Left ventricle myocardium inferior (tissue), 1 donor: ENCODE measurements at regions not wholly inside any gene's neighbourhood (a gene's known extent, or its start where the extent isn't known, plus 50 kb on each side); places are given as distances from the start of the nearest gene placed in this dataset.

Experiments used
- DNase-seq: peaks from one replicate; pipeline ENCODE4 v3.0.0-alpha.2; 2020
- H3K27ac ChIP-seq: fragments of 200-600 bp; replicated peaks from 2 replicates; pipeline ENCODE4 v1.8.0; 2021
- H3K27me3 ChIP-seq: fragments of 200-600 bp; 2 replicates; pipeline ENCODE4 v1.8.0; 2021; ENCODE audit warnings: low read depth
- H3K36me3 ChIP-seq: fragments of 200-600 bp; 2 replicates; pipeline ENCODE4 v1.8.0; 2021
- H3K4me1 ChIP-seq: fragments of 200-600 bp; 2 replicates; pipeline ENCODE4 v1.8.0; 2021
- H3K4me3 ChIP-seq: fragments of 200-600 bp; 2 replicates; pipeline ENCODE4 v1.8.0; 2021; ENCODE audit warnings: mild to moderate bottlenecking, moderate library complexity
- H3K9me3 ChIP-seq: fragments of 200-600 bp; replicated peaks from 2 replicates; pipeline ENCODE4 v1.8.0; 2021
- intact Hi-C: fragments of 100-400 bp; cut with micrococcal nuclease; formaldehyde crosslinking; loops from one replicate; pipeline ENCODE4 v1.11.0; 2022
- TF ChIP-seq, protein P1 (sequence below): fragments of 200-600 bp; IDR thresholded peaks from 2 replicates; pipeline ENCODE4 v1.8.0; 2021; ENCODE audit warnings: antibody characterized with exemption, mild to moderate bottlenecking, borderline replicate concordance
- donor health status: DM: no; HTN: yes; CAD: no; lungs with severe emphysema.

DNA sequence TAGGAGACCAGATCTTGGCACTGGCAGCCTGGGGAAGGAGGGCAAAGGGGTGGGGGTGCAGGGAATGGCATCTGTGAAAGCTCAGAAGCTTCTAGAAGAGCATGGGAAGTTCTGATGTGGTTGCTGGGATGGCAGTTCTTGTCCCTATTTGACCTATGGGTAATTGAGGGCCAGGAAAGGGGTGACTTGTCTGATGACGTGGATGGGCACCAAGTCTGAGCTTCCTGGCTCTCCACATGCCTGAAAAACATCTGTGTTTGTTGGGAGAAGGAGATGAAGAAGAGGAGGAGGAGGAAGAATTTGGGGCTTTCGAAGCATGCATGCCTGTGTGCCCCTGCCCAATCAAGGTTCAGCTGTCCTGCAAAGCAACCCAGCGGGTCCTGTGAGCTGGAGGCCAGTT, 158.8 kb downstream of the SMAD6 start:
- H3K27ac ChIP-seq = no peak overlapping the region
- intact Hi-C loops = no loop called here

DNA sequence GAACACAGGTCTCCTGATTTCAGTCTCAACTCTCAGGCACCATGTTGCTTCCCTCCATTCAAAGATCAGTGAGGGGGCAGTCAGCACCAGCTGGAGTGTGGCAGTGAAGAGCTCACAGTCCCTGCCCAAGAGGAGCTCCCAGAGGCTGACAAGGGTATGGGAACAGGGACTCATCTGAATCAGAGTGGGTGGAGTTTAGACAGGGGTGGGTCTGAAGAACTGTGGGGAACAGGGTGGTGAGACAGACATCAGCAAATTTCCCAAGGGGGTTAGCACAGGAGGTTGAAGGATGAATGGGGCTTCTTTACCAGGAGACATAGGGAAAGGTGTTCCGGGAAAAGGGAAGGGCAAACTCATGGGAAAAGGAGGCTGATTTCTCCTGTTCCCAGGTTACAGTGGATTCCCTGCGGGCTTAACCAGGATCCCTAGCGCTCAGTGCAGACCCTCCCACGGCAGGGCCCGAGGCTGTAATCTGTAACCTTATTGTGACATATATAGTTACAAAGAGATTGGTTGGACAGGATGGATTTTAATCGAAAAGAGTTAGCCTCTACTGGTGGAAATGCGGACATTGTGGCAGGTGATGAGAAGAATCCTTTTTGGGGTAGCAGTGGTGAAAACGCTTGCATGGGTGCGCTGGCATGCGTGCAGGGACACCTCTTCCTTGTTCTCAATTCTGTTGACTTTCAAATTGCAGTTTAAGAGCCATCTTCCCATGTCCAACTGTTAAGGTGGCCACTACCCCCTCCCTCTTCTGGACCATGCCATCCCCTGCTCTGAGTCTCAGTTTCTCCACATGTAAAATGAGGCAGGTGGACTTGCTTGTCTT, 160.3 kb downstream of the SMAD6 start:
- Histone ChIP-seq H3K4me3 (no peak overlapping the region), H3K27ac (no peak overlapping the region), H3K4me1 (peaks cover 23% of the 10 kb centered on the region), H3K36me3 (no peaks in the 10 kb centered on the region), H3K9me3 (no peaks in the 10 kb centered on the region), H3K27me3 (no peaks in the 10 kb centered on the region)
- DNase-seq = no peak
- intact Hi-C loops = no loop called here
- TF ChIP-seq, protein P1, sequence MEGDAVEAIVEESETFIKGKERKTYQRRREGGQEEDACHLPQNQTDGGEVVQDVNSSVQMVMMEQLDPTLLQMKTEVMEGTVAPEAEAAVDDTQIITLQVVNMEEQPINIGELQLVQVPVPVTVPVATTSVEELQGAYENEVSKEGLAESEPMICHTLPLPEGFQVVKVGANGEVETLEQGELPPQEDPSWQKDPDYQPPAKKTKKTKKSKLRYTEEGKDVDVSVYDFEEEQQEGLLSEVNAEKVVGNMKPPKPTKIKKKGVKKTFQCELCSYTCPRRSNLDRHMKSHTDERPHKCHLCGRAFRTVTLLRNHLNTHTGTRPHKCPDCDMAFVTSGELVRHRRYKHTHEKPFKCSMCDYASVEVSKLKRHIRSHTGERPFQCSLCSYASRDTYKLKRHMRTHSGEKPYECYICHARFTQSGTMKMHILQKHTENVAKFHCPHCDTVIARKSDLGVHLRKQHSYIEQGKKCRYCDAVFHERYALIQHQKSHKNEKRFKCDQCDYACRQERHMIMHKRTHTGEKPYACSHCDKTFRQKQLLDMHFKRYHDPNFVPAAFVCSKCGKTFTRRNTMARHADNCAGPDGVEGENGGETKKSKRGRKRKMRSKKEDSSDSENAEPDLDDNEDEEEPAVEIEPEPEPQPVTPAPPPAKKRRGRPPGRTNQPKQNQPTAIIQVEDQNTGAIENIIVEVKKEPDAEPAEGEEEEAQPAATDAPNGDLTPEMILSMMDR = no peak

More for the DNA sequence above, 158.8 kb downstream of the SMAD6 start:
- TF ChIP-seq, protein P1 = no peak
- no peak for DNase-seq
- Histone ChIP-seq H3K27me3 (no peaks in the 10 kb centered on the region), H3K4me1 (peaks cover 14% of the 10 kb centered on the region), H3K9me3 (no peaks in the 10 kb centered on the region), H3K4me3 (no peak overlapping the region), H3K36me3 (no peaks in the 10 kb centered on the region)

DNA sequence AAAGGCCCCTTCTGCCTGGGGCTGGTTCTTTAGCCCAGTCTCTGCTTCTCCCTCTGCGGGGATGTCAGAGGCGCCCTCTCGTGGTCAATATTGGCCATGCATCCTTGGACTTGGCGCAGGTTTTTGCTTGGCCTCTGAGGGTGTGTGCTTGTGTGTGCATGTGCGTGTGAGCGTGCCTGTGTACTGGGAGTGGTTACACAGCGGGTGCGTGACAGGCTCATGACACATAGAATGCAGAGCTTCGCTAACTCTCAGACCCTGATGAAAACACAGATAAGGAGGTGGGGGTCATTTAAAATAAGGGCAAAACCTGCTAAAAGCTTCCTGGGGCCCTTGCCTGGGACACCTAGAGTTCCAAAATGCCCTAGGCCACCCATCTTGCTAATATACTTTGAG, 160.9 kb downstream of the SMAD6 start:
- TF ChIP-seq, protein P1 = peak; percentile 96
- Histone ChIP-seq H3K27ac (no peak overlapping the region), H3K27me3 (no peaks in the 10 kb centered on the region), H3K9me3 (no peaks in the 10 kb centered on the region), H3K4me1 (peaks cover 23% of the 10 kb centered on the region), H3K36me3 (no peaks in the 10 kb centered on the region), H3K4me3 (no peak overlapping the region)
- intact Hi-C loops = no loop called here
- peak; percentile 79 for DNase-seq

DNA sequence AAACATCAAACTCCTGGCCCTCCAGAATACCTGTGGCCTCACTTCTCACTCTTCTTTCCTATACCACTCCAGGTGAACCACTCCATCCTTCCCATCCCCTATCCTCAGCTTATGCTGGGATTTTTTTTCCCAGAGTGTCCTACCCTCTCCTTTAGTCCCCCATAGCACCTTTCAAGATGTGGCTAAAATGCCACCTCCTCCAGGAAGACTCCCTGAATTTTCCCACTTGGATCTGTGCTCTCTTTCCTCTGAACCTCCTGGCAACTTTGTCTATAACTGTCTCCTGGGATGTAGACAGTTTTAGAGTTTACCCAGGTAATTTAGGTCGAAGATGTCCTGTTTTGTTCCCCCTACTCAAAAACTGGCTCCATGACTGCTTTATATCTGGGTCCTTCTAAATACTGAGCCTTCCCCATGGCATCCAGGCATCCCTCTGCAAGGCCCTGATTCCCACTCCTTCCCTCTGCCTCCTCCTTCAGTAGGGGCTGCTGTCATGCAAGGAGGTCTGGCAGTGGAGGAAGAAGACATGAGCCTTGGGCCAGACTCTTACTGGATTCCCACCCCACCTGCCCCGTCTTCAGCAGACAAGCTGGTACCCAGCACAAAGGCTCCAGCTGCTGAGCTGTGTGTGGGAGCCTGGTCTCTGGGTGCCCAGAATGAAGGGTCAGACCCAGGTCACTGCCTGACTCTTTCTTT, 161.5 kb downstream of the SMAD6 start:
- Histone ChIP-seq H3K27ac (no peak overlapping the region), H3K4me1 (peaks cover 25% of the 10 kb centered on the region), H3K36me3 (no peaks in the 10 kb centered on the region), H3K27me3 (no peaks in the 10 kb centered on the region), H3K9me3 (no peaks in the 10 kb centered on the region), H3K4me3 (no peak overlapping the region)
- TF ChIP-seq, protein P1 = no peak
- DNase-seq = no peak
- intact Hi-C loops = no loop called here

DNA sequence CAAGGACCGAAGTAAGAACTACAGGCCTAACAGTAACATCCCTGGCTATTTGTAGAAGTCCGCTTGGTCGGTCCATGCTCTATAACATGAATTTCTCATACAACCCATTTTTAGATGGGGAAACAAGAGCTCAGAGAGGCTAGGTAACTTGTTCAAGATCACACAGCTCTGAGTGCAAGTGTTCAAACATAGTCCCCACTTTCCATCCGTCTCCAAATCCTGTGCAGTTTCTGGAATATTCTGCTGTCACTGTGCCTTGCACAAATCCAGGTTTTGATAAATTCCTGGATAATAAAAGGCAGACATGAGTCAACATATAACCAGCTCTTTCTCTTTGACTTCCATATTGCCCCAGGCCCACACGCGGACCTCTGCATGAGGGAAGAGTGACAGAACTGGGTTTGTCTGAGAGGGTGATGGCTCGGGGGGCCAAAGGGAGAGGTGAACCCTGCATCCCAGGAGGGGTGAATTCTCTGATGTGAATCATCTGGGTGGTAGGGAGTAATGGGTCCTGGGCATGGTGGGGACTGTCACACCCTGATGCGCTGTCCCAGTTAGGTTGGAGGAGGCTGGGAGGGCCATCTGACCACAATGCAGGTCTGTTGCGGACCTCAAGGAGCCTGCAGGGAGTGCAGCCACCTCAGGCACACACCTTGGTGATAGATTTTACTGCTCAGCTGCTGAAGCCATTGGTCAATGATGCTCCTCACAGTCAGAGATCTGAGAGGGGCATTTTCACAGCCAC, 162.2 kb downstream of the SMAD6 start:
- Histone ChIP-seq H3K9me3 (no peaks in the 10 kb centered on the region), H3K27me3 (no peaks in the 10 kb centered on the region), H3K36me3 (no peaks in the 10 kb centered on the region), H3K27ac (no peak overlapping the region), H3K4me3 (no peak overlapping the region), H3K4me1 (peaks cover 29% of the 10 kb centered on the region)
- TF ChIP-seq, protein P1 = no peak
- no peak for DNase-seq
- intact Hi-C loops = no loop called here
